Natural killer cell (primary cell): ENCODE measurements at regions not wholly inside any gene's neighbourhood (a gene's known extent, or its start where the extent isn't known, plus 50 kb on each side); places are given as distances from the start of the nearest gene placed in this dataset.

Experiments used
- ATAC-seq, 3 donors: fragments of 150-1000 bp in 2 of 3; fragments of 200-7000 bp in 1 of 3; cut with Tn5 transposase; 1 replicate in 1 of 3; 2 replicates in 2 of 3; pipeline ENCODE4 v1.10.0; 2021; ENCODE audit warnings: mild to moderate bottlenecking in 2 of 3, moderate library complexity in 2 of 3
- DNase-seq, 2 donors: peaks; one replicate each; pipeline versions ENCODE4 v3.0.0 to v3.0.0-alpha.2; 2013 to 2021; ENCODE audit warnings: mixed read lengths in 1 of 2
- H3K27ac ChIP-seq: one replicate; pipeline ENCODE4 v1.5.1; 2013; ENCODE audit warnings: mild to moderate bottlenecking, low read length
- H3K27me3 ChIP-seq: one replicate; pipeline ENCODE4 v1.6.1; 2013; ENCODE audit warnings: low read length; ENCODE audit not compliant: control insufficient read depth, insufficient read depth
- H3K36me3 ChIP-seq: one replicate; pipeline ENCODE4 v1.6.1; 2013; ENCODE audit warnings: low read length; ENCODE audit not compliant: control insufficient read depth, insufficient read depth
- H3K4me1 ChIP-seq: one replicate; pipeline ENCODE4 v1.6.1; 2013; ENCODE audit warnings: low read length; ENCODE audit not compliant: control insufficient read depth, insufficient read depth
- H3K4me3 ChIP-seq: one replicate; pipeline ENCODE4 v1.5.1; 2013; ENCODE audit warnings: low read length
- H3K9me3 ChIP-seq: one replicate; pipeline ENCODE4 v1.6.1; 2013; ENCODE audit warnings: low read length; ENCODE audit not compliant: control insufficient read depth, insufficient read depth
- H3K27ac Mint-ChIP-seq, 2 donors: one replicate each; pipeline ENCODE4 v1.8.0; 2022; ENCODE audit warnings: mild to moderate bottlenecking in 2 of 2, mixed read lengths in 2 of 2, moderate library complexity in 1 of 2
- H3K27me3 Mint-ChIP-seq, 2 donors: one replicate each; pipeline ENCODE4 v1.8.0; 2022; ENCODE audit warnings: low read depth in 2 of 2, mixed read lengths in 2 of 2
- H3K36me3 Mint-ChIP-seq: one replicate; pipeline ENCODE4 v1.8.0; 2022; ENCODE audit warnings: mixed read lengths
- H3K4me1 Mint-ChIP-seq, 2 donors: one replicate each; pipeline ENCODE4 v1.8.0; 2022; ENCODE audit warnings: mixed read lengths in 2 of 2
- H3K4me3 Mint-ChIP-seq: one replicate; pipeline ENCODE4 v1.8.0; 2022; ENCODE audit warnings: mild to moderate bottlenecking, moderate library complexity, mixed read lengths
- H3K9me3 Mint-ChIP-seq, 2 donors: one replicate each; pipeline ENCODE4 v1.8.0; 2022; ENCODE audit warnings: mixed read lengths in 2 of 2
- WGBS: methylation state at CpG from one replicate; pipeline ENCODE4 v1.1.7; 2013; ENCODE audit warnings: missing lambda C conversion rate; ENCODE audit not compliant: insufficient coverage; 5-methylcytosine and 5-hydroxymethylcytosine counted together
- intact Hi-C: fragments of 100-400 bp; cut with micrococcal nuclease; formaldehyde crosslinking; loops from one replicate; pipeline ENCODE4 v1.14.2; 2022
- TF ChIP-seq, protein P1 (sequence below): fragments of 200-600 bp; IDR thresholded peaks from one replicate; pipeline ENCODE4 v1.8.0; 2022; ENCODE audit warnings: antibody characterized with exemption

DNA sequence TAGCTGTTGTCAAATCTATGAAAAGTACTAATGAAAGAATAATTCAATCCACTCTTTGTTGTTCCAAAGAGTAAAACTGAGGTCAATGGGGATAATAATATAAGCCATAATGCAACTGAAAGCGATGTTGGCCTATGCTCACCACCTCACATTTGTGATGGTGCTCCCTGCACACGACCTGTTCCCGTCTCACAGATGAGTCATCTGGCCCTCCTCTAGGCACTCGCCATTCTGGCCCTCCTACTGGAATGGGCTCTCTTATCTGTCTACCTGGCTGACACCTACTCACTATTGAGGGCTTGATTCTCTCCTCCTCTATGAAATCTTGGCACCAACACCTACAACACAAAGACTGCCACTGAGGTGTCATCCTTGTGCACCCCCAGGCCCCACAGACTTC is 585.9 kb upstream of the ID2 start:
- WGBS = 93% methylated on average over 4 of the region's 4 CpGs
- H3K9me3 ChIP-seq = no peaks in the 10 kb centered on the region
- DNase-seq (no peak), ATAC-seq (no peak)
- TF ChIP-seq, protein P1, sequence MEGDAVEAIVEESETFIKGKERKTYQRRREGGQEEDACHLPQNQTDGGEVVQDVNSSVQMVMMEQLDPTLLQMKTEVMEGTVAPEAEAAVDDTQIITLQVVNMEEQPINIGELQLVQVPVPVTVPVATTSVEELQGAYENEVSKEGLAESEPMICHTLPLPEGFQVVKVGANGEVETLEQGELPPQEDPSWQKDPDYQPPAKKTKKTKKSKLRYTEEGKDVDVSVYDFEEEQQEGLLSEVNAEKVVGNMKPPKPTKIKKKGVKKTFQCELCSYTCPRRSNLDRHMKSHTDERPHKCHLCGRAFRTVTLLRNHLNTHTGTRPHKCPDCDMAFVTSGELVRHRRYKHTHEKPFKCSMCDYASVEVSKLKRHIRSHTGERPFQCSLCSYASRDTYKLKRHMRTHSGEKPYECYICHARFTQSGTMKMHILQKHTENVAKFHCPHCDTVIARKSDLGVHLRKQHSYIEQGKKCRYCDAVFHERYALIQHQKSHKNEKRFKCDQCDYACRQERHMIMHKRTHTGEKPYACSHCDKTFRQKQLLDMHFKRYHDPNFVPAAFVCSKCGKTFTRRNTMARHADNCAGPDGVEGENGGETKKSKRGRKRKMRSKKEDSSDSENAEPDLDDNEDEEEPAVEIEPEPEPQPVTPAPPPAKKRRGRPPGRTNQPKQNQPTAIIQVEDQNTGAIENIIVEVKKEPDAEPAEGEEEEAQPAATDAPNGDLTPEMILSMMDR = no peak
- no peak overlapping the region for H3K4me3 ChIP-seq
- no peak overlapping the region for H3K27ac ChIP-seq
- no peaks in the 10 kb centered on the region for H3K4me1 ChIP-seq
- Mint-ChIP-seq H3K4me3 (no peak overlapping the region), H3K27me3 (no peaks in the 10 kb centered on the region), H3K9me3 (no peaks in the 10 kb centered on the region), H3K36me3 (no peaks in the 10 kb centered on the region), H3K4me1 (peaks cover 9 to 18% of the 10 kb centered on the region in 2 donors), H3K27ac (no peak overlapping the region)
- no peaks in the 10 kb centered on the region for H3K36me3 ChIP-seq
- intact Hi-C loops = no loop called here
- H3K27me3 ChIP-seq = no peaks in the 10 kb centered on the region

DNA sequence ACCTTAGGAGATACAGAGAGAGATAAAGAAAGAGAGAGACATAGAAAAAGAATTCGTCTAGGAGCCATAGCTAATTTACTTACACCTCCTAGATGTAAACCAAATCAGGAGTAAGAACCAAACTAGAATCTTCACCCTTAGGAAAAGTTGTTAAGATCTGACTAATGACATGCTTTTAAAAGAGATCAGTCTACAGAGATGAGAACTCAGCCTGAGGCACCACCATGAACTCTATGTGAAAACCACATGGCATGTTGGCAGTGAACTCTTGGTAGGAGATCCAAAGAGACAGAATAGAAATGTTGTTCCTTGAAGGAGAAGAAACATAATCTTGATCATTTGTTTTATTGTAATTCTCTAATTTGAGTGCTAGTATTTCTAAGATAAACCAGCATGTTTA is 585.4 kb upstream of the ID2 start:
- Histone ChIP-seq H3K27ac (no peak overlapping the region), H3K9me3 (no peaks in the 10 kb centered on the region), H3K27me3 (no peaks in the 10 kb centered on the region), H3K4me3 (no peak overlapping the region), H3K36me3 (no peaks in the 10 kb centered on the region), H3K4me1 (no peaks in the 10 kb centered on the region)
- TF ChIP-seq, protein P1 = no peak
- Mint-ChIP-seq H3K4me3 (no peak overlapping the region), H3K36me3 (no peaks in the 10 kb centered on the region), H3K4me1 (peaks cover 11 to 18% of the 10 kb centered on the region in 2 donors), H3K9me3 (no peaks in the 10 kb centered on the region), H3K27me3 (no peaks in the 10 kb centered on the region), H3K27ac (no peak overlapping the region)
- ATAC-seq = no peak
- WGBS = no CpG with 5 or more reads among the region's 1 CpG
- DNase-seq = no peak
- intact Hi-C loops = no loop called here

DNA sequence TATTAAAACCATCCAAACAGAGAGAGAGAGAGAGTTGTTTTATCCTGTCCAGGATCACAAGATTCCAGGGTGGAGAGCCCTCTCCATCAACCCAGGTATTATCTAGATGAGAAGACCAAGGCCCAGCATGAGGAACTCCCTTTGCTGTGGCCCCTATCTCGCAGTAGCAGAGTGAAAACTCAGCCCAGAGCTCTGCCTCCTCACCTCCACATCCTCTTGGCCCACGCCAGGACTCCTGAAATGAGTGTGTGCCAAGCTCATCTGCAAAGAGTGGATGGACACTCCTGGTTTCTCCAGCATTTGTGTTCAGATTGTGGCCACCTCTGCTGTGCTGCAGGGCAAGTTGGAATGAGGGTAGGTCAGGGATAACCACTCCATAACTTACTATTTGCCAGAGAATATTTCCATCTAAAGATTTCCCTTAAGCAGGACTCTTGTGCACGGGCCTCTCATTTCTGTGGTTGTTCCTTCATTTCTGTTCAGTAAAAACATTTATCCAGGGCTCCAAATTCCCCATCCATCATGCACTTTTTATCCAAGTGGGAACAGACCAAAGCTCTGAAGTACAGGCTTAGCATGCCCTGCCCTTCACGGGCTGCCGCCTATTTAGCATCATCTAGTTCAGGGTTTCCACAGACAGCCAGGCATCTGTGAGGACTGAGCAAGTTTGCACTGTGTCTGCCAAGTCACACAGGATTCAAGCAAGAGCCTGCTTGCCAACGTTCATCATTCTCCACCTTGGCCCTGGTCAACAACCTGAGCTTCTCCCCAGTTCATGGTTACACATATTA is 583.2 kb upstream of the ID2 start:
- WGBS = 73% methylated on average over 6 of the region's 6 CpGs
- Histone ChIP-seq H3K4me1 (no peaks in the 10 kb centered on the region), H3K9me3 (no peaks in the 10 kb centered on the region), H3K4me3 (no peak overlapping the region), H3K36me3 (no peaks in the 10 kb centered on the region), H3K27ac (no peak overlapping the region), H3K27me3 (no peaks in the 10 kb centered on the region)
- Mint-ChIP-seq H3K4me3 (no peak overlapping the region), H3K27ac (peak overlapping the region in 1 of 2 donors; percentile 41), H3K9me3 (no peaks in the 10 kb centered on the region), H3K36me3 (no peaks in the 10 kb centered on the region), H3K27me3 (no peaks in the 10 kb centered on the region), H3K4me1 (peaks cover 11 to 18% of the 10 kb centered on the region in 2 donors)
- DNase-seq (no peak), ATAC-seq (no peak)
- intact Hi-C loops = no loop called here
- TF ChIP-seq, protein P1 = no peak

DNA sequence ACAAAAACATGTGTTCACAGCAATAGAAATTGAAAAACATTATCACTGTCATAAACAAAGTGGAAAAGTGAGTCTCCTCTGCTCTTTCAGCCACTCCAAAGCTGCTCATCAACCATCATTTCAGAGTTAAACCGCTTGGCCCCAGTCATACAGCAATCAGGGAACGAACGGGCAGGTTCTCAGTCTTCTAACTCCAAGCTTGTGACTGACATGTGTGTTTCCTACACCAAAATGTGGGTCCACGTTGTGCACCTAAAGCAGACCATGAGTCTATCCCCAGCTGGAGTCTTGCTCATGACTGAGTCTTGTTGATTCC is 582.6 kb upstream of the ID2 start:
- Mint-ChIP-seq H3K4me1 (peaks cover 11 to 16% of the 10 kb centered on the region in 2 donors), H3K9me3 (no peaks in the 10 kb centered on the region), H3K27ac (peak overlapping the region in 1 of 2 donors; percentile 41), H3K4me3 (no peak overlapping the region), H3K36me3 (no peaks in the 10 kb centered on the region), H3K27me3 (no peaks in the 10 kb centered on the region)
- Histone ChIP-seq H3K36me3 (no peaks in the 10 kb centered on the region), H3K4me3 (no peak overlapping the region), H3K9me3 (no peaks in the 10 kb centered on the region), H3K27me3 (no peaks in the 10 kb centered on the region), H3K27ac (no peak overlapping the region), H3K4me1 (no peaks in the 10 kb centered on the region)
- intact Hi-C loops = no loop called here
- ATAC-seq = no peak
- DNase-seq = no peak
- WGBS = 92% methylated on average over 4 of the region's 4 CpGs
- TF ChIP-seq, protein P1 = no peak
